ENCODE measurements at regions not wholly inside any gene's neighbourhood (a gene's known extent, or its start where the extent isn't known, plus 50 kb on each side); places are given as distances from the start of the nearest gene placed in this dataset.

DNA sequence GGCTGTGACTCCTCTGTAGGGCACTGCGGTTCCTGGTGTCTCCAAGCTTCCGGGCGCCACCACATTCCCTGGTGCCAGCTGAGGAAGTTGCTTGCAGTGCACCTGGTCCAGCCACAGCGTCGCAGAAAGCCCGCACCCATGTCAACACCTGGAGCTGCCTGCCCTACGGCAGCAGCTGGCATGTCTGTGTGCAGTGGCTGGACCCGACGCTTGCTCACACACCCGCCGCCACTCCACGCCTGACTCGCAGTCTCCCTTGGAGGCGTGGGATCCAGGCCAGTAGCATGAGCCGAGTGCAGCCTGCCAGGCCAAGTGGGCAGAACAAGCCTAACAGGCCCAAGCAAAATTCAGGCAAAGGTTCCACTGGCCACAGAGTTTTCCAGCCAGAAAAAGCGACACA lies 118.1 kb upstream of the PHF14 start:
- DNase-seq (ENCODE audit: low read depth, low spot score) = no peak

GRCh38 chr7:10860516-10860915 lies 113.2 kb upstream of the PHF14 start:
- DNase-seq (ENCODE audit: low read depth, low spot score) = peak; percentile 2

DNA sequence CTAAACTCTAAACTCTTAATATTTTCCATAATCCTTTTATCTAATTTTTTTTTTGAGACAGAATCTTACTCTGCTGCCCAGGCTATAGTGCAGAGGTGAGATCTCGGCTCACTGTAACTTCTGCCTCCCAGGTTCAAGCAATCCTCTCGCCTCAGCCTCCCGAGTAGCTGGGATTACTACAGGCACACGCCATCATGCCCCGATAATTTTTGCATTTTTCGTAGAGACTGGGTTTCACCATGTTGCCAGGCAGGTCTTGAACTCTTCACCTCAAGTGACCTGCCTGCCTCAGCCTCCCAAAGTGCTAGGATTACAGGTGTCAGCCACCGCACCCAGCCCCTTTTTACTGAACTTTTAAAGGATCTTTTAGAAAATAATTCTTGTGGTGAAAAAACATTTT lies 110.2 kb upstream of the PHF14 start:
- no peak for DNase-seq (ENCODE audit: low read depth, low spot score)

- no peak for DNase-seq (ENCODE audit: low read depth, low spot score)
Measured at GRCh38 chr7:10874666-10875065, 99.0 kb upstream of the PHF14 start.

- DNase-seq (ENCODE audit: low read depth, low spot score) = peak; percentile 7
Measured at GRCh38 chr7:10875080-10875479, 98.6 kb upstream of the PHF14 start.

GRCh38 chr7:10888861-10889260 lies 84.8 kb upstream of the PHF14 start:
- no peak for DNase-seq (ENCODE audit: low read depth, low spot score)

DNA sequence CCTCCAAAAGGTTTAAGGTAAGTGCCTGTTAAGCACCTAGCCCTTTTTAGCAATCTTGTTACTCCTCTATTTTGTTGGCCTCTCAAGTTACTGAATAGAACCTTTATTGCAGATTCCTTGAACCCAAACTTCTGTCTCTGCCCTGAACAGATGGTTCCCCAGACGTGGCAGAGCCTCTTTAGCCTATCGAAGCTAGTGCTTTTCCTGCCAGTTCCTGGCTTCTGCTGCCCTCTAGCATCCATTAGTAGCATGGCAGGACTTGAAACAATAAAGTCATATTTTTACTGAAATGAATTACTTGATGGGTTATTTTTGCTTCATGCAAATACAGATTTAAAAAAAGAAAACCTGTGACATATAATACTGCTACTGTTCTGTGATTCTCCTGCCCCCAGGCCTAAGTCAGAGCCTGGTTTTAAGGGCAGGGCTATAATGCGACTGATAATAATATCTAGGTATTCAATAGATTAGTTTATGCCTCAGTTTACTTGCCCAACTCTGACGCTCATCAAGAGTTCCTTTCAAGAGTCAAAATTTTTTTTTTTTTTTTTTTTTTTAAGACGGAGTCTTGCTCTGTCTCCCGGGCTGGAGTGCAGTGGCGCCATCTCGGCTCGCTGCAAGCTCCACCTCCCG lies 84.3 kb upstream of the PHF14 start:
- DNase-seq (ENCODE audit: low read depth, low spot score) = peak; percentile 68

DNA sequence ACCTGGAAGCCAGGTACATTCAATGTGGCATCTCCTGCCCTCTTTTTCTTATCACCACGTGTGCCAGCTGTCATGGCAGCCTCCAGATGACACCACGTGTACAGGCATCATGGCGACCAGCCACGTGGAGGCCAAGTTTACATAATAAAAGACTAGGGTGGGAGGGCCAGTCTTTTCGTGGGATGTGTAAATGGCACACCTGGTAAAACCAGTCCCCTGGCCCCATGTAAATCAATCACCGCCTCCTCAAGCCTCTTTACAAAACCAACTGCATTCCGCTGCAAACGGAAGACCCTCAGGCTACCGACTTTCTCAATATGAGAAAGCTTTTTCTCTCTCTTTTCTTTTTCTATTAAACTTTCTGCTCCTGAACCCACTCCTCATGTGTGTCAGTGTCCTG lies 65.1 kb upstream of the PHF14 start:
- DNase-seq (ENCODE audit: low read depth, low spot score) = no peak

GRCh38 chr7:10910447-10910846 lies 63.2 kb upstream of the PHF14 start:
- DNase-seq (ENCODE audit: low read depth, low spot score) = no peak

- DNase-seq (ENCODE audit: low read depth, low spot score) = no peak
Measured at GRCh38 chr7:10912077-10912476, 61.6 kb upstream of the PHF14 start.

DNA sequence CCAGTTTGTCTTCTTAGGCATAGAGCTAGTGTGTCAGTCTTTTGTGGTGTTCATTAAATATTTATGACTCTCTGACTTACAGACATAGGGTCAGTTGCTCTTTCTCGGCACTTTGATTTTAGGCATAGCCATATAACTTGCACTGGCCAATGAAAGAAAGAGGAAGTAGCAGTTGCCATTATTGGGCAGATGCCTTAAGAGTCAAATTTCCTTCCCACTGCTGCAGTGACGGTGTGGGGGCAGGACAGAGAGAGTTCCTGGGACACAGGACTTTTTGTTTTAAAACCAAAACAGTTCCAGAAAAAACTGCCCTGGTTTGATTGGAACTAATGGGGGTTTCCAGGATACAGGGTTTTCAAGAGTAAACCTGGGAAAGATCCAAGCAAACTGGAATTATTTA lies 60.2 kb upstream of the PHF14 start:
- DNase-seq (ENCODE audit: low read depth, low spot score) = no peak

DNA sequence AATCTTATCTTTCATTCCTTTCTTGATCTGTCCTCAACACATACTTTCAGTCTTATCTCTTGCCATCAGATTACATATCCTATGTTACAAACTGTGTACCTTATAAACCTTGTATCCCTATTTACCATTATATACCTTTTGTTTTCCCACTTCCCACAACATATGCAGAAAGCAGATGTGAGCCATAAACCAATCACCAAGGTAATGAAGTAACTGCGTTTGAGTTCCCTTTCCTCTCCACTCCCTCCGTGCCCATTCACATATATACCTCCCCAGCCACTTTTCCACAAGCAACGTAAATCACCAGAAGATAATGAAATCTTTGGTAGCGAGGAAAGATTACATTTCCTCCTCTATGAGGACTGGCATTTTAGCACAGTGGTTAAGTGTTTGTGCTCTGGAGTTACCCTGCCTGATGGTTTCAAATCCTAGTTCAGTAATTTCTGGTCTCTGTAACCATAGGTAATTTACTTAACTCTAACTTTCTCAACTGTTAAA lies 55.5 kb upstream of the PHF14 start:
- DNase-seq (ENCODE audit: low read depth, low spot score) = no peak

GRCh38 chr7:10919923-10920322 lies 53.7 kb upstream of the PHF14 start:
- DNase-seq (ENCODE audit: low read depth, low spot score) = no peak
